GM19452 (cell line): ENCODE measurements at regions not wholly inside any gene's neighbourhood (a gene's known extent, or its start where the extent isn't known, plus 50 kb on each side); places are given as distances from the start of the nearest gene placed in this dataset.
"Not testable (repeated sequence)": the region's sequence is repeated elsewhere in the genome, so short reads cannot be mapped to it uniquely, and the experiment has no call there.

Experiments used
- ATAC-seq: cut with Tn5 transposase; IDR thresholded peaks from one replicate; pipeline ENCODE4 v1.9.1; 2021; ENCODE audit not compliant: unreplicated experiment

DNA sequence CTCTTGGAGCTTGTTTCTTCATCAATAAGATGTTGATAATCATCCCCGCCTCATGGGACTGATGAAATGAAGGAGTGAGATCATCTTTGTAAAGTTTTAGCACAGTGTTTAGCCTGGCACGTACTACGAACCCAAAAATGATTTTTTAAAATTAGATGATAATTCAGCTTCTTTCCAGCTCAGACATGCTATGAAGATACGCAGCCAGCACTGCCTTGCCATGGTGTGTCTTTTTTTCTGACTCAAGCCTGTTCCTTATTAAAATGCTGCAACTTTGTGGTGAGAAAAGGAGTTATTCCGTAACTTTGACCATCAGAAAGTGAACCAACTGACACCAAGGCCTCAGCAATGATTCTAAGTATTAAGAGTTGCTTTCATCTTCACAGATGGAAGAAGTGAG lies 269.0 kb downstream of the LTN1 start:
- ATAC-seq: no peak

DNA sequence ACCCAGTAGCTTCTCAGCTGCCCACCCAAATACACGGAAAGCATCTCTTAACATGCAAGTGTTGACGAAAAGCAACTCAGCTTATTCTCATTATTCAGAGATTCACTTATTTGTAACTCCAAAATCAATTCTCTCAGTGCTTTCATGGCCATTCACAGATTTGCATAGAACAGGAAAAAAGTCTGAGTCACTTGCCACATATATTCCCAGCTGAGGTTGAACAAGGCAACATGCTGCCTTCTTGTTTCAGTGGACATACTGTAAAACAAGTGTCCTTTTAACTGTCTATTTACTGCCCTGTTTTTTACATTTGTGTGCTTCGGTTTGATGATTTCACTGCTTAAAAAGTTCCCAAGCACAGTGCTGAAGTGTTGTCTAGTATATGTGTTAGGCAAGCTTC lies 273.0 kb downstream of the LTN1 start:
- ATAC-seq: no peak

DNA sequence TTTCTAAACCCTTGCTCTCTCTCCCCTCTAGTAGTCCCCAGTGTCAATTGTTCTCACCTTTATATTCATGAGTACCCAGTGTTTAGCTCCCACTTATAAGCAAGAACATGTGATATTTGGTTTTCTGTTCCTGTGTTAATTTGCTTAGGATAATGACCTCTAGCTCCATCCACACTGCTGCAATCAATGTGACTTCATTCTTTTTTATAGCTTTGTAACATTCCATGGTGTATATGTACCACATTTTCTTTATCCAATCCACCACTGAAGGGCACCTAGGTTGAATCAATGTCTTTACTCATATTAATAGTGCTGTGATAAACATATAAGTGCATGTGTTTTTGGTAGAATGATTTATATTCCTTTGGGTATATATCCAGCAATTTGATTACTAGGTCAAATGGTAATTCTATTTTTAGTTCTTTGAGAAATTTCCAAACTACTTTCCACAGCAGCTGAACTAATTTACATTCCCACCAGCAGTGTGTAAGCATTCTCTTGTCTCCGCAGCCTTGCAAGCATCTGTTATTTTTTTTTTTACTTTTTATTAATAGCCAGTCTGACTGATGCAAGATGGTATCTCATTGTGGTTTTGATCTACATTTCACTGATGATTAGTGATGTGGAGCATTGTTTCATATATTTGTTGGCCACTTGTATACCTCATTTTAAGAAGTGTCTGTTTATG lies 277.8 kb downstream of the LTN1 start:
- ATAC-seq: no peak

DNA sequence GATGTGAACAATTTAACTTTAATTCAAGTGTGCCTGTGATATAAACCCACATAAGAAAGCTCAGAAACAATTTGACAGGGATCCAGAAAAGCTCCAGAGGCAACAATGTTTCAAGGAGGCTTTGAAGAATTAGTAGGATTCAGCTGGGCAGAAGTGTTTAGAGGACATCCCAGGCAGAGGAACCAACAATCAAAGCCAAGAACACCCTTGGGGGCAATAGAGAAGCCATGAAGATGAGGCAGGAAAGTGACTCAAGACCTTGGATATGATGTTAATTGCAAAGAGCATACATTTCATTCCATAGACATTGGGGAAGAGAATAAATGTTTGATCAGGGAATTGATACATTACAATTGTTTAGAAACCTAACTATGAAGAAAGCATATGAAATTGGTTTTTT lies 280.3 kb downstream of the LTN1 start:
- ATAC-seq: no peak

DNA sequence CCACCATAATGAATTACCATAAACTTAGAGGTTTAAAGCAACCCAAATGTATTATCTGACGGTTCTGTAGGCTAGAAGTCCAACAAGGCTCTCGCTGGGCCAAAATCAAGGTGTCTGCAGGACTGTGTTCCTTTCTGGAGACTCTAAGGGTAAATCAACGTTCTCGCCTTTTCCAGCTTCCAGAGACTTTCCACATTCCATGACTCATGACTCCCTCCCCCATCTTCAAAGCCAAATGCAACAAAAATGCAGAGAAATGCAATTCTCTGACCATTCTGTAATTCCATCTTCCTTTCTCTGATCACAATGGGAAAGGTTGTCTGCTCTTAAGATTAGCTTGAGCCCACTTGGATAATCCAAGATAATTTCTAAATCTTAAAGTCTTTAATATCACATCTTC lies 287.1 kb downstream of the LTN1 start:
- ATAC-seq: no peak

DNA sequence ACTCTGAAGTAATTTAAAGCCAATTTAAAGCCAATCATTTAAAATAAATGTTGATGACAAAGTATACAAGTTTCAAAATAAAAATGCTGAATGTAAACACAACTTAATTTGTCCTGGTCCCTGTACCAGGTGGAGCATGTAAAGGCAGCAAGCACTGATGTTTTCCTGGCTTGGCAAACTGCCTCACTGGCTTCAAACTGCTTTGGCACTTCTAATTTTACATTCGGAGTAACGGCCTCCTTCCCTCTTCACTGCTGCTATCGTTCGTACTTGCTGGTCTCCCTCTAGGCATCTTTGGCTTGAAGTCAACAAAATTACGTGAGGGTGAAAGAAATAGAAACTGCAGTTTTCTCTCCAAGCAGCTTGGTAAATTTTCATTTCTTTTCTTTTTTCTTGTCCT lies 287.9 kb downstream of the LTN1 start:
- no peak for ATAC-seq

DNA sequence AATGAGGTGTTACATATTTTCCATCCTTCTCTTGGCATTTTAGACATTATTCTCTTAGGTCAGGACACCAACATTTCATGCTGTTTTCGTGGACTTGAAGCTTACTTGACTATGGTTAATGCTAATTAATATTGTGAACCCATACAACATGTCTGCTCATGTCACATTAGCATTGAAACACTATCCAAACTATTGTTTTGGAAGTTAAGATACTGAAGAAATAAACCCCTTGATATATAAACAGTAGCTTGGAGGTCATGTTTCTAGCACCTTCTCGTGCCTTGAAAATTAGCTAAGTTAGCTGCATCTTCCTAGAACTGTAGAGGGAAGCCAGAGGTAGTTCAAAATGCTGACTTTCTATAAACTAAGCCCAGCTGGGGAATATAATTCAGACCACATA lies 288.8 kb downstream of the LTN1 start:
- ATAC-seq: no peak

DNA sequence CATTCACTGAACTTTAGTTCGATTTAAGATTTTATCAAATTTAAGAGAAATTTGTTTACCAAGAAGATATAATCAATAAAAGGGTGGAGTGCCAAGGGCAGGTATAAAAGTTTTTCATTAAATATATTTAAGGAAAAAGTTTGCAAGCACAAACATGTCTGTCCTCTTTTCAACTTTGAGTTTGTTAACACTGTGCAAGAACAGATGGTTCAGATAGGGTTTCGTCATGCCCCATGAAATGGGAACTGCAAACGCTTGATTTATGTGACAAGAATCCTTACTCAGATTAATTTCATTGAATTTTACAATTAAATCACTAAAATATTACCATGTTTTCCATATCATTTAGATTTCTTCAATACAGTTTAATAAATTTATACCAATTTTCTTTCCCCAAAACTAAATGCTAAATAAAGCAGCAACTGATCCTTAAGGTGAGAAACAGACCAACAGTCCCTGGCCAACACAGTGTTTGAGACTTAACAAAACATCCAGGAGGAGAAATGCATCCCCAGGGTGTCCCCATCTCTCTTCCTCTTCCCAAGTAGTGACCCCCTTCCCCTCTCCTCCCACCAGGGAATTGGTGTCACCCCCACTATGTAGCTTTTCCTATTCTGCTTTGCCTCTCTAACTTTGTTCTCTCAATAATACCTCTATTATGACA lies 292.9 kb downstream of the LTN1 start:
- ATAC-seq: no peak

DNA sequence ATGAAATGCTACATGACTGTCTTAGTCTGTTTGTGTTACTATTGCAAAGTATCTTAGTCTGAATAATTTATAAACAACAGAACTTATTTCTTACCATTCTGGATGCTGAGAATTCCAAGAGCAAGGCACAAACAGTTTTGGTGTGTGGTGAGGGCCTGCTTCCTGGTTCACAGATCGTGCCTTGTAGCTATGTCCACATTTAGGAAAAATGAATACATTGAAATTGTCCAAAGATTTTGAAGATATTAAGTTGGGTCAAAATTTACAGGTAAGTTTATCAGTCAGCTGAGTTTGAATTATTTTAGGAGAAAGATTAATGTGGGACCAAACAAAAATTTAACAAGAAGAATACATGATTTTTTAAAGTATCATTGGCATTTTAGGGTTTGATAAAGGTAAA lies 293.5 kb downstream of the LTN1 start:
- ATAC-seq: no peak

DNA sequence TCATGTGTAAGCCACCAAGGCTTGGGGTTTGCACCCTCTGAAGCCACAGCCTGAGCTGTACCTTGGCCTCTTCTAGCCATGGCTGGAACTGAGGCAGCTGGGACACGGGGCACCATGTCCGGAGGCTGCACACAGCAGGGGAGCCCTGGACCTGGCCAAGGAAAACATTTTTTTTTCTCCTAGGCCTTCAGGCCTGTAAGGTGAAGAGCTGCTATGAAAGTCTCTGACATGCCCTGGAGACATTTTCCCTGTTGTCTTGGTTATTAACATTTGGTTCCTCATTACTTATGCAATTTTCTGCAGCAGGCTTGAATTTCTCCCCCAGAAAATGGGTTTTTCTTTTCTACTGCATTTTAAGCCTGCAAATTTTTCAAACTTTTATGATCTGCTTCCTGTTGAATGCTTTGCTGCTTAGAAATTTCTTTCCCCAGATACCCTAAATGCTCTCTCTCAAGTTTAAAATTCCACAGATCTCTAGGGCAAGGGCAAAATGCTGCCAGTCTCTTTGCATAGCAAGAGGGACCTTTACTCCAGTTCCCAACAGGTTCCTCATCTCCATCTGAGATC lies 295.8 kb downstream of the LTN1 start:
- no peak for ATAC-seq

DNA sequence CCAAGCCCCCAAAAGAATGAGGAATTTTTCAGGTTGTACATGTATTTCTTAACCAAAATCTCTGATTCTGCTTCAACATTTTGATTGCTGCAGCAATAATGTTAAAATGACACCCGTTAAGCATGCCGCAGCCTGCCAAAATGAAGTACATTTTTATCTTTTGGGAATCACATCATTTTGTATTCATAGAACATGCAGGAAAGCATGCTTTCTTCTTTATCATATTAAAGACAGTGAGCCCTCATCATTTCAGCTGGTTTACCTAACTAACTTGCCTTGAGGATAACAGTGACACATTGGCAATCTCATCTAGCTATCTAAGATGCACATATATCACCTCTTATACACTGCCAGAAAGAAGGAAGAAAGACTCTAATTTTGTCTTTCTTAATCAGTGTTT lies 299.2 kb downstream of the LTN1 start:
- no peak for ATAC-seq

DNA sequence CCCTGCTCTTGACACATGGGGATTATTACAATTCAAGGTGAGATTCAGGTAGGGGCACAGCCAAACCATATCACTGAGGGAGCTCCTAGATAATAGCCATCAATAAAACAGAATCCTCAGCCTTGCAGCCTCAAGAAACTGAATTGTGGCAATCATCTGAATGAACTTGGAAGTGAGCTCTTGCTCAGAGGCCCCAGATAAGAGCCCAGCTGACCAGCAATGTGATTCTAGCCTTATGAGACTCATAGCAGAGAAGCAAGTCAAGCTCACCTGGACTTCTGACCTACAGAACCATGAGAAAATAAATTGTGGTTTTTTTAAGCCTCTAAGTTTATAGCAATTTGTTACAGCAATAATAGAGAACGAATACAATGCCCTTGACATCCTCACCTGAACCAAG lies 302.5 kb downstream of the LTN1 start:
- no peak for ATAC-seq

DNA sequence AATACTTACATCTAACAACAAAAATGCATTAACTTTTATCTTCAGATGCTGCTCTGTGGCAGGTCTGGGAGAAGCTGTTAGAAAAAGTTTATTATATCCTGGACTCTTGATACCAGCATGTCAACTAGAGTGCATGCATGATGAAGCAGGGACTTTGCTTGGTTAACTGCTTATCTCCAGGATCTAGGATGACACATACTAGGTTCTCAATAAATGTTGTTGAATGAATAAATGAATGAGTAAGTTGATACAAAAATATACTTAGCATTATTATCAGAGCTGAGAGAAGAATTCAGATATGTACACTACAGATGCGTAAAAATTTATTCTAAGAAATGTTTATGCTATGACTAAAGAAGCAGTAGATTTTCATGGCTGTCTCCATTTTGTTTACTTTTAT lies 304.3 kb downstream of the LTN1 start:
- ATAC-seq: no peak

DNA sequence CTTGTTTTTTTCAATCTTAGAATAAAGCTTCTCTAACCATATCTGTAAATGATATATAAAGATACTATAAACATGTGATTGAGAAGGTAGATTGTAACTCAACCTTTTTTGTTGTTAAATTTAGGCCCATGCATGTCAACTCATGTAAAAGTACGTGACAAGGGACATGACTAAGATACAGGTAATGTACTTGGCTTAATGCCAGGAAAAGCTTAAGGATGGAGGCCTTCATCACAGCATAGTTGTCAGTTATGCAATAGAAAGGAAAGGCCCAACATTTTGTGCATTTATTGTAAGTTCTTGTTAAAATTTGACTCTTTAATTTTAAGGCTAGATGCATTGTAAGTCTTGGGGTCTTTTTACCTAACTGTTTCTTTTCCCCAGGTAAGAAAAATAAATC lies 305.1 kb downstream of the LTN1 start:
- ATAC-seq: no peak

DNA sequence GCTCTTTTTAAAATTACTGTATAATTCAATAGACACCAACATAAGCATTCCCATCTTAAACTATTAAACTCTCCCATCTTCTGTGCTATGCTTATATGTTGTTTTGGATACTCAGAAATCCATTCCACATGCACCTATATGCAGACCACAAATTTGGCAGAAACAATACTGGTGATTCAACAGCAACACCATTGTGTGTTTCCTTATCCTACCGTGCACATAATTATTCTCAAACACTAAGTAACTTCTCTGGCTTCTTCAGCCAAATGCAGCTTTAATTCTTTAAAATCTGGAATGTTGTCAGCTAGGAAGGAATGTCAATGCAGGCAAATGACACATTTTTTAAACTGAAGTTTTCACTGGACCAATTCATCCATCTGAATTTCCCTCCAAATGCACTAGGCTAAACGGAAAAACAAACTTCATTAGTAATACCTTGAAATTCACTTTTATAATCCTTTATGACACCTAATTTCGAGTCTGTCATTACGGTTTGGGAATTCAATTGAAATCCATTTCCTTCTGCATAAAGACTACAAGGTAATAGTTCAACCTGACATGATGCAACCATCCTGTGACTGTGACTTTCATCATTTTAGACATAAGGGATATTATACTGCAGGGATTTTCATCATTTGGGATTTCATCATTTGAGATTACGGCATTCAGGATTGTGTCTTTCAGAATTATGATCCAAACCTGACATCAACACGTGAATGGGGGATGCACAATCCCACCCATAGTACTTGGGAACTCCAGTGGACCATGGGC lies 308.5 kb downstream of the LTN1 start:
- ATAC-seq: no peak

DNA sequence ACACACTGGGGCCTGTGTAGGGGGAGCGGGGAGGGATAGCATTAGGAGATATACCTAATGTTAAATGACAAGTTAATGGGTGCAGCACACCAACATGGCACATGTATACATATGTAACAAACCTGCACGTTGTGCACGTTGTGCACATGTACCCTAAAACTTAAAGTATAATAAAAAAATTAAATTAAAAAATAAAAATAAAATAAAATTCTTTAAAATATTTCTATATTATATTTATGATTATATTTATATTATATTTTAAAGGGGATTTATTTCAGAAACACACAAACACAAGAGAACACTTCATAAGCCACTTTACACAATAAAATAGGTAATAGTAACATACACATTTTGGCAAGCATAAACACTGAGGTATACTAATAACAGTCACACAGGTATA lies 309.8 kb downstream of the LTN1 start:
- ATAC-seq: not testable (repeated sequence)

DNA sequence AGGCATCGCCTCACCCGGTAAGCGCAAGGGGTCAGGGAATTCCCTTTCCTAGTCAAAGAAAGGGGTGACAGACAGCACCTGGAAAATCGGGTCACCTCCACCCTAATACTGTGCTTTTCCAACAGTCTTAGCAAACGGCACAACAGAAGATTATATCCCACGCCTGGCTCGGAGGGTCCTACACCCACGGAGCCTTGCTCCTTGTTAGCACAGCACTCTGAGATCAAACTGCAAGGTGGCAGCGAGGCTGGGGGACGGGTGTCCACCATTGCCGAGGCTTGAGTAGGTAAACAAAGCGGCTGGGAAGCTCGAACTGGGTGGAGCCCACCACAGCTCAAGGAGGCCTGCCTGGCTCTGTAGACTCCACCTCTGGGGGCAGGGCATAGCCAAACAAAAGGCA lies 315.6 kb downstream of the LTN1 start:
- not testable (repeated sequence) for ATAC-seq

DNA sequence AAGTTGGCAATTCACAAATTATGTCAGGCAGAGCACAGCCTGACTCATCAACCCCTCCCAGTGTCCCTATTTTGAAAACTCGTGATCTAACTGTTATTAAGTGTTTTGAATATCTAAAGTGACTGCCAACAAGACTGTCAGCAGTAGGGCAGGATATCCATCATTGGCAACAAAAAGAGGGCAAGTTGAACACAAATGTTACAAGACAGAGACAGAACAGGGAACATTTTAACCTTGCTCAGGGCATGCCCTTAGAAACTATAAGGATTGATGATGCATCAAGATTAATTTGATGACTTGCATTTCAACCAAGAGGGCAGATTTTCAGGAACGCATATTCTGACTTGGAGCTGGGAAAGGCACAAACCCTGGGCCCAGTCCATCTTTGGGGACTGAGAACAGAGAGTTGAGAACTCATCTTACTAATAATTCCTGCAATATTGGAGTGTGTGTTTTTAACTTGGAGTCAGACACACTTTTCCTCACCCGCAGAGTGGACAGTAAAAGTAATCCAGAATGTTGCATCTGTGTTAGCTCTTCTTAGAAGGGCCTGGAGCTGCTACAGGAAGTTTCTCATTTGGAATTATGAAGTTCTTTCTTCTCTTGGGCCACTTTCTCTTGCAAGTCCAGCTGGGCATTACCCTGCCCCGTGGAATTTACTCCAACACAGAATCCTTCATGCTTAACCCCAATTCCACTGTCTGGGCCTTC lies 317.2 kb downstream of the LTN1 start:
- ATAC-seq: no peak

DNA sequence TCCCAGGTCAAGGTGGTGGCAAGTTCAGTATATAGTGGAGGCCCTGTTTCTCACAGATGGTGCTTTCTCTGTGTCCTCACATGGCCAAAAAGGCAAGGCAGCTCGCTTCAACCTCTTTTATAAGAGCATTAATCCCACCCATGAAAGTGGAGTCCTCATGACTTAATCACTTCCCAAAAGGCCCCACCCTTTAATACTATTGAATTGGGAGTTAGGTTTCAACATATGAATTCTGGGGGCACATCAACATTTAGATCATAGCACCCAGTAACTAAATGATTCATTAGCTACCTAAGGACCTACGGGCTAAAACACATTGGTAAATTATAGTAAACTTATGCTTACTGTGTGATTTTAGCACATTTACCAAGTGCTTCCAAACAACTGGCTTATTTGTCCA lies 317.9 kb downstream of the LTN1 start:
- ATAC-seq: no peak

DNA sequence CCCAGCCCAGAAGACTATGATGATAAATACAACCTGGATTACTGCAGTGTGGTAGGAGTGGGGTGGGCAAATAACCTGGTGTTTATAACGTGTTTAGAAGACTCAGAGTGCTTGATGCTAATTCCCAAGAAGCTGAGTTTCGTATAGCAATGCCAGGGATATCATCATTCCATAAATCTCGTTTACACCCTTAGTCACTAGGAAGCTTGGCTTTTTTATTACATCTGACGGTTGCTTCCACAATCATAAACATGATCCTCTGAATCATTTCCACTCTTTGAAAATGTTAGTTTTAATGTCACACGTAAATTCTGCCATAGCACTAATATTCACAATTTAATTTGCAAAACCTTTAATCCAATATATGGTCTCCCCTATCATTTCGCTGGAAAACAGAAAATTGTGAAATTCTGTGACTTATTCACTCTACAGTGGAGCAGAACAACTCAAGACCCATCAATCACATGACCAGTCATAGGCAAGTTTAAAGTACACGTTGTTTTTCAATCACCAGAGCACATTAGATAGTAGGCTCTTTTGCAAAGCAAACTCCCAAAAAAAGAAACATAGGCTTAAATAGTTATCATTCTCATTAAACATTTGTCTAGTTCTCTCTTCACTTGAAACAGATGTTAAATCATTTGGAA lies 321.0 kb downstream of the LTN1 start:
- ATAC-seq: no peak
